ENCODE measurements at regions not wholly inside any gene's neighbourhood (a gene's known extent, or its start where the extent isn't known, plus 50 kb on each side); places are given as distances from the start of the nearest gene placed in this dataset.

DNA sequence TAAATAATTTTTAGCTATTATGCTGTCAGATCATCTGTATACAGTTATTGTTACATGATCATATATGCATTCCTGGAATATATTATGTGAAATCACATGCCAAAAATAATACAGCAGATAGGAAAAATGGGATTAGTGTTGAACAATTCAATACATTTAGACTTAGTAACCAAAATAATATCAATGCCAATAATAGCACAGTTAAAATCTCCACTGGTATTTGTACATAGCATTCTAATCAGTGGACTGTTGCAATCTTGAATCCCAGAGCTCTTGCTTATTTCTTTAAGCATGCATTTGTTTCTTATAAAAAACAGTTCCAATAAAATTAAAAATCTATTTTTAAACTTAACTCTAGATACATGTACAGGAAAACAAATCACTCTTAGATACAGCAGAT is 2772.2 kb downstream of the PCDH9 start:
- TF ChIP-seq, protein P1, sequence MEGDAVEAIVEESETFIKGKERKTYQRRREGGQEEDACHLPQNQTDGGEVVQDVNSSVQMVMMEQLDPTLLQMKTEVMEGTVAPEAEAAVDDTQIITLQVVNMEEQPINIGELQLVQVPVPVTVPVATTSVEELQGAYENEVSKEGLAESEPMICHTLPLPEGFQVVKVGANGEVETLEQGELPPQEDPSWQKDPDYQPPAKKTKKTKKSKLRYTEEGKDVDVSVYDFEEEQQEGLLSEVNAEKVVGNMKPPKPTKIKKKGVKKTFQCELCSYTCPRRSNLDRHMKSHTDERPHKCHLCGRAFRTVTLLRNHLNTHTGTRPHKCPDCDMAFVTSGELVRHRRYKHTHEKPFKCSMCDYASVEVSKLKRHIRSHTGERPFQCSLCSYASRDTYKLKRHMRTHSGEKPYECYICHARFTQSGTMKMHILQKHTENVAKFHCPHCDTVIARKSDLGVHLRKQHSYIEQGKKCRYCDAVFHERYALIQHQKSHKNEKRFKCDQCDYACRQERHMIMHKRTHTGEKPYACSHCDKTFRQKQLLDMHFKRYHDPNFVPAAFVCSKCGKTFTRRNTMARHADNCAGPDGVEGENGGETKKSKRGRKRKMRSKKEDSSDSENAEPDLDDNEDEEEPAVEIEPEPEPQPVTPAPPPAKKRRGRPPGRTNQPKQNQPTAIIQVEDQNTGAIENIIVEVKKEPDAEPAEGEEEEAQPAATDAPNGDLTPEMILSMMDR (IDR thresholded peaks at IDR 0.05), result no peak
- no peak for TF ChIP-seq POLR2A (IDR thresholded peaks at IDR 0.05)
